HPDE6-E6E7 (cell line): ENCODE measurements at regions not wholly inside any gene's neighbourhood (a gene's known extent, or its start where the extent isn't known, plus 50 kb on each side); places are given as distances from the start of the nearest gene placed in this dataset.
"Not testable (repeated sequence)": the region's sequence is repeated elsewhere in the genome, so short reads cannot be mapped to it uniquely, and the experiment has no call there.

ENCODE experiments used
- DNase-seq: peaks from one replicate; pipeline ENCODE4 v3.0.0; 2011; ENCODE audit warnings: missing footprints; ENCODE audit errors: extremely low spot score

- DNase-seq, result no peak
Measured at GRCh38 chr13:40355126-40355724, 311.2 kb downstream of the FOXO1 start.

- no peak for DNase-seq
Measured at GRCh38 chr13:40356011-40356410, 310.4 kb downstream of the FOXO1 start.

GRCh38 chr13:40356458-40356857 is 310.0 kb downstream of the FOXO1 start:
- not testable (repeated sequence) for DNase-seq

- DNase-seq, result no peak
Measured at GRCh38 chr13:40362502-40362901, 303.9 kb downstream of the FOXO1 start.

GRCh38 chr13:40363653-40364052 is 302.8 kb downstream of the FOXO1 start:
- DNase-seq, result no peak

- DNase-seq, result no peak
Measured at GRCh38 chr13:40366119-40366518, 300.3 kb downstream of the FOXO1 start.

GRCh38 chr13:40368127-40368891 is 298.1 kb downstream of the FOXO1 start:
- DNase-seq, result no peak

GRCh38 chr13:40370661-40371060 is 295.8 kb downstream of the FOXO1 start:
- no peak for DNase-seq

- DNase-seq, result no peak
Measured at GRCh38 chr13:40371531-40372125, 294.8 kb downstream of the FOXO1 start.

GRCh38 chr13:40373608-40374007 is 292.8 kb downstream of the FOXO1 start:
- DNase-seq, result not testable (repeated sequence)

GRCh38 chr13:40375489-40376171 is 290.8 kb downstream of the FOXO1 start:
- no peak for DNase-seq

- DNase-seq, result no peak
Measured at GRCh38 chr13:40376296-40376849, 290.1 kb downstream of the FOXO1 start.

- DNase-seq, result no peak
Measured at GRCh38 chr13:40376867-40377535, 289.4 kb downstream of the FOXO1 start.

- no peak for DNase-seq
Measured at GRCh38 chr13:40377783-40378182, 288.7 kb downstream of the FOXO1 start.

- no peak for DNase-seq
Measured at GRCh38 chr13:40379196-40379595, 287.2 kb downstream of the FOXO1 start.

GRCh38 chr13:40379794-40380578 is 286.5 kb downstream of the FOXO1 start:
- DNase-seq, result no peak

GRCh38 chr13:40381935-40382764 is 284.3 kb downstream of the FOXO1 start:
- DNase-seq, result no peak

GRCh38 chr13:40383132-40383531 is 283.3 kb downstream of the FOXO1 start:
- no peak for DNase-seq

- no peak for DNase-seq
Measured at GRCh38 chr13:40383885-40384284, 282.6 kb downstream of the FOXO1 start.
